Neural cell (in vitro differentiated cells): ENCODE measurements at regions not wholly inside any gene's neighbourhood (a gene's known extent, or its start where the extent isn't known, plus 50 kb on each side); places are given as distances from the start of the nearest gene placed in this dataset.

Source experiments
- H2AFZ ChIP-seq: fragments of 200-600, 300-800 bp; sonication (generic), shearing (Covaris generic); 2 replicates; pipeline ENCODE4 v1.6.0; 2014; ENCODE audit warnings: low read depth, mild to moderate bottlenecking, antibody characterized with exemption, low read length, moderate library complexity
- H3F3A ChIP-seq: fragments of 200-600 bp; shearing (Covaris generic); 2 replicates; pipeline ENCODE4 v1.6.1; 2016; ENCODE audit warnings: mild to moderate bottlenecking, moderate library complexity, mixed read lengths, antibody characterized with exemption, low read length; ENCODE audit not compliant: insufficient read depth, poor library complexity, severe bottlenecking
- H3K27ac ChIP-seq: fragments of 200-600, 300-800 bp; sonication (generic), shearing (Covaris generic); 2 replicates; pipeline ENCODE4 v1.5.1; 2014; ENCODE audit warnings: mild to moderate bottlenecking, low read length, moderate library complexity
- H3K27me3 ChIP-seq: fragments of 300-800, 200-600 bp; sonication (generic), shearing (Covaris generic); 2 replicates; pipeline ENCODE4 v1.6.0; 2014; ENCODE audit warnings: mild to moderate bottlenecking, low read depth, low read length, moderate library complexity; ENCODE audit not compliant: insufficient read depth
- H3K36me3 ChIP-seq: fragments of 300-800, 200-600 bp; sonication (generic), shearing (Covaris generic); 2 replicates; pipeline ENCODE4 v1.5.1; 2014; ENCODE audit warnings: mild to moderate bottlenecking, antibody characterized with exemption, low read length, moderate library complexity; ENCODE audit not compliant: insufficient read depth
- H3K4me2 ChIP-seq: fragments of 300-800, 200-600 bp; sonication (generic), shearing (Covaris generic); 2 replicates; pipeline ENCODE4 v1.6.0; 2014; ENCODE audit warnings: mild to moderate bottlenecking, low read length
- H3K4me3 ChIP-seq: fragments of 300-800, 200-600 bp; sonication (generic), shearing (Covaris generic); 2 replicates; pipeline ENCODE4 v1.5.1; 2014; ENCODE audit warnings: mild to moderate bottlenecking, low read length, moderate library complexity
- H3K79me2 ChIP-seq: fragments of 200-600 bp; shearing (Covaris generic); replicated peaks from 2 replicates; pipeline ENCODE4 v1.6.0; 2014; ENCODE audit warnings: mild to moderate bottlenecking, low read length, moderate library complexity; ENCODE audit not compliant: insufficient read depth
- H3K9ac ChIP-seq: fragments of 300-800, 200-600 bp; sonication (generic), shearing (Covaris generic); 2 replicates; pipeline ENCODE4 v1.6.1; 2016; ENCODE audit warnings: mild to moderate bottlenecking, low read length, mixed read lengths
- H3K9me2 ChIP-seq: fragments of 200-600 bp; shearing (Covaris generic); 2 replicates; pipeline ENCODE4 v1.6.1; 2016; ENCODE audit warnings: mild to moderate bottlenecking, low read length, mixed read lengths; ENCODE audit not compliant: insufficient read depth
- H3K9me3 ChIP-seq: fragments of 200-600, 300-800 bp; sonication (generic), shearing (Covaris generic); 2 replicates; pipeline ENCODE4 v1.6.1; 2016; ENCODE audit warnings: mild to moderate bottlenecking, mixed run types, low read length, moderate library complexity, mixed read lengths
- H4K20me1 ChIP-seq: fragments of 200-600 bp; shearing (Covaris generic); 2 replicates; pipeline ENCODE4 v1.6.1; 2016; ENCODE audit warnings: mild to moderate bottlenecking, mixed run types; ENCODE audit not compliant: insufficient read depth
- CTCF ChIP-seq: fragments of 450-650 bp; IDR thresholded peaks from 2 replicates; pipeline ENCODE4 v1.5.1; 2014; ENCODE audit warnings: antibody characterized with exemption, mild to moderate bottlenecking, moderate library complexity; ENCODE audit not compliant: poor library complexity, severe bottlenecking
- EP300 ChIP-seq: fragments of 450-650 bp; conservative IDR thresholded peaks from 2 replicates; pipeline ENCODE4 v1.6.1; 2014; ENCODE audit warnings: antibody characterized with exemption, mild to moderate bottlenecking, moderate library complexity; ENCODE audit not compliant: poor library complexity, severe bottlenecking
- EZH2 ChIP-seq: fragments of 200-600, 300-800 bp; shearing (Covaris generic), sonication (generic); IDR thresholded peaks from 2 replicates; pipeline ENCODE4 v1.6.1; 2014; ENCODE audit warnings: antibody characterized with exemption, low read length, borderline replicate concordance, mild to moderate bottlenecking; ENCODE audit not compliant: insufficient read depth, poor library complexity, severe bottlenecking
- MXI1 ChIP-seq: fragments of 450-650 bp; conservative IDR thresholded peaks from 2 replicates; pipeline ENCODE4 v1.6.1; 2014; ENCODE audit warnings: antibody characterized with exemption, mild to moderate bottlenecking; ENCODE audit not compliant: poor library complexity, severe bottlenecking
- POLR2AphosphoS5 ChIP-seq: IDR thresholded peaks from 2 replicates; pipeline ENCODE4 v1.6.1; 2012
- RAD21 ChIP-seq: fragments of 450-650 bp; conservative IDR thresholded peaks from 2 replicates; pipeline ENCODE4 v1.6.1; 2014; ENCODE audit warnings: antibody characterized with exemption, mild to moderate bottlenecking, moderate library complexity
- SMC3 ChIP-seq: fragments of 450-650 bp; conservative IDR thresholded peaks from 2 replicates; pipeline ENCODE4 v1.6.1; 2014; ENCODE audit warnings: antibody characterized with exemption, mild to moderate bottlenecking, moderate library complexity; ENCODE audit not compliant: poor library complexity
- TAF1 ChIP-seq: IDR thresholded peaks from 2 replicates; pipeline ENCODE4 v1.6.1; 2012; ENCODE audit warnings: low read depth
- TF ChIP-seq, protein P1 (sequence below): IDR thresholded peaks from 2 replicates; pipeline ENCODE4 v1.6.1; 2012; ENCODE audit warnings: borderline replicate concordance

GRCh38 chr7:106175507-106175906, 63.4 kb upstream of the SYPL1 start:
- Histone ChIP-seq H2AFZ (no peak overlapping the region), H3K4me2 (no peak overlapping the region), H3K36me3 (no peaks in the 10 kb centered on the region), H3K27ac (no peak overlapping the region), H3F3A (no peaks in the 10 kb centered on the region), H3K4me3 (no peak overlapping the region), H3K9me2 (no peaks in the 10 kb centered on the region), H3K9me3 (no peaks in the 10 kb centered on the region), H3K27me3 (no peaks in the 10 kb centered on the region), H3K9ac (no peak overlapping the region), H4K20me1 (no peaks in the 10 kb centered on the region), H3K79me2 (no peaks in the 10 kb centered on the region)
- TF ChIP-seq TAF1 (no peak), SMC3 (no peak), RAD21 (no peak), MXI1 (no peak), POLR2AphosphoS5 (no peak), CTCF (no peak), EZH2 (no peak), EP300 (no peak)
- TF ChIP-seq, protein P1, sequence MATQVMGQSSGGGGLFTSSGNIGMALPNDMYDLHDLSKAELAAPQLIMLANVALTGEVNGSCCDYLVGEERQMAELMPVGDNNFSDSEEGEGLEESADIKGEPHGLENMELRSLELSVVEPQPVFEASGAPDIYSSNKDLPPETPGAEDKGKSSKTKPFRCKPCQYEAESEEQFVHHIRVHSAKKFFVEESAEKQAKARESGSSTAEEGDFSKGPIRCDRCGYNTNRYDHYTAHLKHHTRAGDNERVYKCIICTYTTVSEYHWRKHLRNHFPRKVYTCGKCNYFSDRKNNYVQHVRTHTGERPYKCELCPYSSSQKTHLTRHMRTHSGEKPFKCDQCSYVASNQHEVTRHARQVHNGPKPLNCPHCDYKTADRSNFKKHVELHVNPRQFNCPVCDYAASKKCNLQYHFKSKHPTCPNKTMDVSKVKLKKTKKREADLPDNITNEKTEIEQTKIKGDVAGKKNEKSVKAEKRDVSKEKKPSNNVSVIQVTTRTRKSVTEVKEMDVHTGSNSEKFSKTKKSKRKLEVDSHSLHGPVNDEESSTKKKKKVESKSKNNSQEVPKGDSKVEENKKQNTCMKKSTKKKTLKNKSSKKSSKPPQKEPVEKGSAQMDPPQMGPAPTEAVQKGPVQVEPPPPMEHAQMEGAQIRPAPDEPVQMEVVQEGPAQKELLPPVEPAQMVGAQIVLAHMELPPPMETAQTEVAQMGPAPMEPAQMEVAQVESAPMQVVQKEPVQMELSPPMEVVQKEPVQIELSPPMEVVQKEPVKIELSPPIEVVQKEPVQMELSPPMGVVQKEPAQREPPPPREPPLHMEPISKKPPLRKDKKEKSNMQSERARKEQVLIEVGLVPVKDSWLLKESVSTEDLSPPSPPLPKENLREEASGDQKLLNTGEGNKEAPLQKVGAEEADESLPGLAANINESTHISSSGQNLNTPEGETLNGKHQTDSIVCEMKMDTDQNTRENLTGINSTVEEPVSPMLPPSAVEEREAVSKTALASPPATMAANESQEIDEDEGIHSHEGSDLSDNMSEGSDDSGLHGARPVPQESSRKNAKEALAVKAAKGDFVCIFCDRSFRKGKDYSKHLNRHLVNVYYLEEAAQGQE = no peak

- Histone ChIP-seq H3K9ac (no peak overlapping the region), H3K36me3 (no peaks in the 10 kb centered on the region), H3K27ac (no peak overlapping the region), H3K4me2 (no peak overlapping the region), H3K9me2 (no peaks in the 10 kb centered on the region), H2AFZ (no peak overlapping the region), H4K20me1 (no peaks in the 10 kb centered on the region), H3K9me3 (no peaks in the 10 kb centered on the region), H3K4me3 (no peak overlapping the region), H3F3A (no peaks in the 10 kb centered on the region), H3K79me2 (no peaks in the 10 kb centered on the region), H3K27me3 (no peaks in the 10 kb centered on the region)
- TF ChIP-seq CTCF (no peak), EZH2 (no peak), POLR2AphosphoS5 (no peak), EP300 (no peak), RAD21 (no peak), SMC3 (no peak), MXI1 (no peak), TAF1 (no peak)
- TF ChIP-seq, protein P1 = no peak
Observed at GRCh38 chr7:106170651-106171050, 58.5 kb upstream of the SYPL1 start.
